Type B pancreatic cell (in vitro differentiated cells): ENCODE measurements at regions not wholly inside any gene's neighbourhood (a gene's known extent, or its start where the extent isn't known, plus 50 kb on each side); places are given as distances from the start of the nearest gene placed in this dataset.

Experiments used
- DNase-seq: peaks from one replicate; pipeline ENCODE4 v3.0.0; 2021; ENCODE audit warnings: mixed read lengths; ENCODE audit not compliant: unreplicated experiment; ENCODE audit errors: extremely low spot score
- H3K27ac Mint-ChIP-seq: 2 replicates; pipeline ENCODE4 v1.8.0; 2021; ENCODE audit warnings: mild to moderate bottlenecking, mixed read lengths
- H3K27me3 Mint-ChIP-seq: 2 replicates; pipeline ENCODE4 v1.8.0; 2021; ENCODE audit warnings: mixed read lengths
- H3K36me3 Mint-ChIP-seq: 2 replicates; pipeline ENCODE4 v1.8.0; 2021; ENCODE audit warnings: mixed read lengths
- H3K4me1 Mint-ChIP-seq: one replicate; pipeline ENCODE4 v1.8.0; 2021; ENCODE audit warnings: mixed read lengths; ENCODE audit not compliant: unreplicated experiment
- H3K4me3 Mint-ChIP-seq: 2 replicates; pipeline ENCODE4 v1.8.0; 2021; ENCODE audit warnings: mild to moderate bottlenecking, mixed read lengths
- H3K9me3 Mint-ChIP-seq: 2 replicates; pipeline ENCODE4 v1.8.0; 2021; ENCODE audit warnings: mixed read lengths
- TF ChIP-seq, protein P1 (sequence below): fragments of 200-600 bp; sonication (generic); conservative IDR thresholded peaks from 2 replicates; pipeline ENCODE4 v1.5.0; 2021; ENCODE audit warnings: antibody characterized with exemption, mild to moderate bottlenecking

DNA sequence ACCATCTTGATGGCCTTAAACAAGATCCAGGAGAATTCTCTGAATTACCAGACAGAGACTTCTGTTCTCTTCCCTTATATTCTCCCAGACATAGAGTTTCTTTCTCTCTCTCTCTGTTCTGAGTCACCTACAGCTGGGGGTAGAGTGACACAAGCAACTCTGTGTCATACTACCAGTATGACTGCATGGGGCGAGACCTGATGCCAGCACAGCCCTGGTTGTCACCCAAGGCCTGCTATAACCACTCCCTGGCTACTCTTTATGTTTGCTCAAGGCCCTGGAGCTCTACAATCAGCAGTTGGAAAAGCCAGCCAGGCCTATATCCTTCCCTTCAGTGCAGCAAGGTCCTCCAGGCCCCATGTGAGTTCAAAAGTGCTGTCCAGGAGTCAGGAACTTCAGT lies 114.2 kb upstream of the TENT5D start:
- Mint-ChIP-seq H3K4me3 (no peak overlapping the region), H3K27me3 (no peaks in the 10 kb centered on the region), H3K4me1 (no peaks in the 10 kb centered on the region), H3K27ac (no peak overlapping the region), H3K9me3 (no peaks in the 10 kb centered on the region), H3K36me3 (no peaks in the 10 kb centered on the region)
- TF ChIP-seq, protein P1, sequence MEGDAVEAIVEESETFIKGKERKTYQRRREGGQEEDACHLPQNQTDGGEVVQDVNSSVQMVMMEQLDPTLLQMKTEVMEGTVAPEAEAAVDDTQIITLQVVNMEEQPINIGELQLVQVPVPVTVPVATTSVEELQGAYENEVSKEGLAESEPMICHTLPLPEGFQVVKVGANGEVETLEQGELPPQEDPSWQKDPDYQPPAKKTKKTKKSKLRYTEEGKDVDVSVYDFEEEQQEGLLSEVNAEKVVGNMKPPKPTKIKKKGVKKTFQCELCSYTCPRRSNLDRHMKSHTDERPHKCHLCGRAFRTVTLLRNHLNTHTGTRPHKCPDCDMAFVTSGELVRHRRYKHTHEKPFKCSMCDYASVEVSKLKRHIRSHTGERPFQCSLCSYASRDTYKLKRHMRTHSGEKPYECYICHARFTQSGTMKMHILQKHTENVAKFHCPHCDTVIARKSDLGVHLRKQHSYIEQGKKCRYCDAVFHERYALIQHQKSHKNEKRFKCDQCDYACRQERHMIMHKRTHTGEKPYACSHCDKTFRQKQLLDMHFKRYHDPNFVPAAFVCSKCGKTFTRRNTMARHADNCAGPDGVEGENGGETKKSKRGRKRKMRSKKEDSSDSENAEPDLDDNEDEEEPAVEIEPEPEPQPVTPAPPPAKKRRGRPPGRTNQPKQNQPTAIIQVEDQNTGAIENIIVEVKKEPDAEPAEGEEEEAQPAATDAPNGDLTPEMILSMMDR: no peak
- DNase-seq: no peak

DNA sequence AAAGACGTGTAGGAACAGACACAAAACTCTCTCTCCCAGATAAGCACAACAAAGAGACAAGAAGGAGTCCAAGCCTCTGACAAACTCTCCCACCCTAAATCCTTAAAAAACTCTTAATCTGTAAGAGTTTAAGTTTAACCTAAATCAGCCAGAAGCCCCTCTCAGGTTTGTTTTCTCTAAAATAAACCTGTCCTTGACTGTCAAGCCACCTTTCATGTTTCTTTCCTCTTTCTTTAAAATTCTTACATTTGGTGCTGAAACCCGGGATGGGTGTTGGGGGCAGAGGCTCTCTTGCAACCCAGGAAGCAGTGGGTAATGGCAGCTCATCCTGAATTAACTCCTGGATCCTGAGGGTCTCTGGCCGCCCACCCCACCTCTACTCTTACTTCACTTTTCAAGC lies 107.8 kb upstream of the TENT5D start:
- H3K27ac Mint-ChIP-seq: no peak overlapping the region
- no peaks in the 10 kb centered on the region for H3K9me3 Mint-ChIP-seq

GRCh38 chrX:80316526-80316925 lies 103.7 kb upstream of the TENT5D start:
- no peak overlapping the region for H3K4me3 Mint-ChIP-seq
- H3K4me1 Mint-ChIP-seq: no peaks in the 10 kb centered on the region
- DNase-seq: no peak
- no peaks in the 10 kb centered on the region for H3K36me3 Mint-ChIP-seq
- no peaks in the 10 kb centered on the region for H3K9me3 Mint-ChIP-seq
- H3K27ac Mint-ChIP-seq: no peak overlapping the region
- TF ChIP-seq, protein P1: no peak
- H3K27me3 Mint-ChIP-seq: no peaks in the 10 kb centered on the region

More for the DNA sequence above, 107.8 kb upstream of the TENT5D start:
- Mint-ChIP-seq H3K4me3 (no peak overlapping the region), H3K36me3 (no peaks in the 10 kb centered on the region), H3K27me3 (no peaks in the 10 kb centered on the region), H3K4me1 (no peaks in the 10 kb centered on the region)
- no peak for DNase-seq
- TF ChIP-seq, protein P1: no peak

GRCh38 chrX:80317646-80318045 lies 102.6 kb upstream of the TENT5D start:
- Mint-ChIP-seq H3K4me1 (no peaks in the 10 kb centered on the region), H3K4me3 (no peak overlapping the region)
- TF ChIP-seq, protein P1: no peak

DNA sequence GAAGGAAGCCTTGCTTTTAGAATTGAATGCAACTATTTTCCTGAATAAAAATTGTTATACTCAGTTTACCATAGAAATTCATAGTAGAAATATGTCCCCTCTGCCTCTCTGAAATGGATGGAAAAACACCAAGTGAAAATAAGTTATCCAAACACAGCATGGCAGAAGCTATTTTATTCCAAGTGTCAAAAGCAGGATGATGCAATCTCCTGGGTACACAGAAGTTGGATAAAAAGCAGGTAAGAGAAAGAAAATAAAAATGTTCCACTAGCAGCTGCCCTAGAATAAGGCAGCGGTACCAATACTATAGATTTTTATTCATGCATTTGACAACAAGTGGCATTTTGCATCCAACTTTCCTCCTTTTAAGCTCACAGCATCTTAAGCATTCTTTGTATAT lies 89.0 kb upstream of the TENT5D start:
- H3K27me3 Mint-ChIP-seq: no peaks in the 10 kb centered on the region
- no peak for DNase-seq
- no peaks in the 10 kb centered on the region for H3K9me3 Mint-ChIP-seq
- no peak overlapping the region for H3K27ac Mint-ChIP-seq
- H3K36me3 Mint-ChIP-seq: no peaks in the 10 kb centered on the region
- H3K4me1 Mint-ChIP-seq: no peaks in the 10 kb centered on the region
- TF ChIP-seq, protein P1: no peak
- no peak overlapping the region for H3K4me3 Mint-ChIP-seq

More at GRCh38 chrX:80317646-80318045, 102.6 kb upstream of the TENT5D start:
- Mint-ChIP-seq H3K27me3 (no peaks in the 10 kb centered on the region), H3K36me3 (no peaks in the 10 kb centered on the region), H3K27ac (no peak overlapping the region), H3K9me3 (no peaks in the 10 kb centered on the region)
- no peak for DNase-seq

- H3K4me3 Mint-ChIP-seq: peak overlapping the region; percentile 51
- H3K9me3 Mint-ChIP-seq: no peaks in the 10 kb centered on the region
- no peaks in the 10 kb centered on the region for H3K27me3 Mint-ChIP-seq
- TF ChIP-seq, protein P1: no peak
- no peaks in the 10 kb centered on the region for H3K36me3 Mint-ChIP-seq
- H3K4me1 Mint-ChIP-seq: no peaks in the 10 kb centered on the region
- no peak for DNase-seq
- H3K27ac Mint-ChIP-seq: no peak overlapping the region
Measured at GRCh38 chrX:80334583-80334982, 85.7 kb upstream of the TENT5D start.
